ENCODE measurements at regions not wholly inside any gene's neighbourhood (a gene's known extent, or its start where the extent isn't known, plus 50 kb on each side); places are given as distances from the start of the nearest gene placed in this dataset.

GRCh38 chr5:60489856-60490255 is 210.1 kb downstream of the DEPDC1B start:
- intact Hi-C loops (cut with micrococcal nuclease) (no loop called here), dilution Hi-C loops (cut with HindIII; ENCODE audit: low sequenced_read_pairs, unreplicated experiment) (no loop called here), in situ Hi-C loops (cut with MboI; ENCODE audit: low sequenced_read_pairs) (no loop called here)
- Histone ChIP-seq H3K4me3 (ENCODE audit: insufficient read depth, low read depth, low read length) (no peak overlapping the region), H3K4ac (ENCODE audit: low read depth, low read length) (no peak overlapping the region), H2BK20ac (ENCODE audit: low read depth, low read length) (no peak overlapping the region), H3K79me1 (ENCODE audit: low read depth in 1 of 2, low read length in 2 of 2) (no peaks in the 10 kb centered on the region), H4K91ac (ENCODE audit: insufficient read depth, low read depth, low read length) (no peak overlapping the region), H2BK5ac (ENCODE audit: low read depth, low read length, poor library complexity, severe bottlenecking) (no peak overlapping the region), H3K18ac (ENCODE audit: low read depth, low read length) (no peak overlapping the region), H2AK9ac (replicated peaks; ENCODE audit: low read depth, low read length, poor library complexity) (no peak overlapping the region), H3K27ac (ENCODE audit: insufficient read depth, low read length) (no peak overlapping the region), H3K4me2 (ENCODE audit: low read depth, low read length) (no peak overlapping the region), H3K56ac (ENCODE audit: extremely low read depth, insufficient read depth, low read length) (no peak overlapping the region), H2AFZ (replicated peaks; ENCODE audit: low read length, poor library complexity) (no peak overlapping the region), H4K20me1 (ENCODE audit: insufficient read depth, low read length) (no peaks in the 10 kb centered on the region), H3K9me1 (ENCODE audit: insufficient read depth, low read length) (no peaks in the 10 kb centered on the region), H3K36me3 (ENCODE audit: control insufficient read depth, insufficient read depth, low read length) (no peaks in the 10 kb centered on the region), H3K9me3 (ENCODE audit: control insufficient read depth, insufficient read depth, low read length) (no peaks in the 10 kb centered on the region), H2BK120ac (ENCODE audit: low read depth, low read length) (no peak overlapping the region), H3K4me1 (ENCODE audit: control insufficient read depth, insufficient read depth, low read length) (no peaks in the 10 kb centered on the region), H2AK5ac (ENCODE audit: low read depth, low read length) (no peak overlapping the region), H3K27me3 (ENCODE audit: control insufficient read depth, insufficient read depth, low read length) (no peaks in the 10 kb centered on the region), H3K14ac (replicated peaks; ENCODE audit: low read depth, low read length) (no peak overlapping the region), H2BK15ac (ENCODE audit: low read depth, low read length) (no peak overlapping the region), H4K5ac (ENCODE audit: low read depth, low read length) (no peak overlapping the region), H3K23ac (ENCODE audit: low read depth, low read length) (no peak overlapping the region), H4K8ac (ENCODE audit: low read depth in 2 of 2, low read length in 2 of 2) (no peak overlapping the region), H3K9ac (ENCODE audit: low read depth, low read length) (no peak overlapping the region)
- no peak for TF ChIP-seq BHLHE40 (IDR thresholded peaks at IDR 0.05; ENCODE audit: low read depth, low read length)
- no peak for TF ChIP-seq MAZ (IDR thresholded peaks at IDR 0.05; ENCODE audit: borderline replicate concordance, low read depth, low read length)
- no peak for TF ChIP-seq RFX5 (IDR thresholded peaks at IDR 0.05; ENCODE audit: low read depth, low read length)
- no peak for TF ChIP-seq RAD21 (IDR thresholded peaks at IDR 0.05; ENCODE audit: low read length)
- no peak for TF ChIP-seq SMC3 (IDR thresholded peaks at IDR 0.05; ENCODE audit: low read depth, low read length)
- no peak for TF ChIP-seq USF2 (IDR thresholded peaks at IDR 0.05; ENCODE audit: low read depth, low read length)
- no peak for TF ChIP-seq ELK1 (IDR thresholded peaks at IDR 0.05; ENCODE audit: borderline replicate concordance, low read depth, low read length)
- TF ChIP-seq MXI1 (IDR thresholded peaks at IDR 0.05; ENCODE audit: borderline replicate concordance, low read depth, low read length), result no peak
- no peak for TF ChIP-seq MAFK (IDR thresholded peaks at IDR 0.05; ENCODE audit: low read depth, low read length)
- no peak for TF ChIP-seq NFE2L2 (IDR thresholded peaks at IDR 0.05; ENCODE audit: low read depth, low read length)
- no peak for TF ChIP-seq RCOR1 (IDR thresholded peaks at IDR 0.05; ENCODE audit: insufficient replicate concordance, low read length)
- no peak for TF ChIP-seq CTCF (conservative IDR thresholded peaks at IDR 0.05; ENCODE audit: low read depth, low read length)
- TF ChIP-seq POLR2A (IDR thresholded peaks at IDR 0.05; ENCODE audit: low read depth, low read length), result no peak
- TF ChIP-seq FOS (IDR thresholded peaks at IDR 0.05; ENCODE audit: low read depth, low read length), result no peak
- TF ChIP-seq CEBPB (IDR thresholded peaks at IDR 0.05; ENCODE audit: low read depth, low read length), result no peak
- WGBS, 2 experiments (ENCODE audit: extremely low coverage in 2 of 2, insufficient read length in 1 of 2), result 60% methylated on average over 1 of the region's 3 CpGs; no CpG with 5 or more reads in 1 of the 2 experiments
- ChIA-PET POLR2A (ENCODE audit: unreplicated experiment) (no interaction called here), CTCF (interaction anchor here (0.7 kb wide), 1 partner anchor 93 kb away, joined by 3 read pairs; no protein-coding TSS in a partner anchor)
- ATAC-seq (ENCODE audit: low read depth), result no peak
- no peak for DNase-seq
- BruUV-seq (replicated peaks), result no TSS peak
